ENCODE measurements at regions not wholly inside any gene's neighbourhood (a gene's known extent, or its start where the extent isn't known, plus 50 kb on each side); places are given as distances from the start of the nearest gene placed in this dataset.

DNA sequence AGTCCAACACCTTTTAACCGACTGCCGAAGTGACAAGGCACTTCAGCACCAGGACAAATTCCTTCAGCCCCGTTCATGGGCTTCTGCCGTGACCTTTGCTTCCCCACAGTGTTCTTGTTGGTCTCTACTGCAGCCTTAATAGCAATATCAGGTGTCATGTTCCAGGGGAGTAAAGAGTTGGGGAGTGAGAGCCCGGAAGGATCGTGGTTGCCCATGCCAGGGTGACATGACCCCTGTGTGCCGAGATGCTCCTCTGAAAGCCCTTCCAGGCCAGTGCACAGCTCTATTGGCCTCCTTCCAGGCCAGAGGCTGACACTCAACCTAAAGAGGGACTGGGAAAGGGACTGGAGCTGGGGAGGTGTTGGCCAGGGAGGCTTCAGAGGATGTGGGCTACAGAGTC lies 279.2 kb downstream of the CYRIA start:
- H2AFZ ChIP-seq (ENCODE audit: low read length) = no peak overlapping the region
- H2BK20ac ChIP-seq (ENCODE audit: low read depth, low read length, poor library complexity, severe bottlenecking) = no peak overlapping the region
- no peak overlapping the region for H3K14ac ChIP-seq (ENCODE audit: insufficient read depth, low read length)
- Mint-ChIP-seq H3K36me3 (ENCODE audit: insufficient read depth in 1 of 3, low read depth in 3 of 3) (no peaks in the 10 kb centered on the region), H3K4me3 (no peak overlapping the region), H3K4me1 (no peaks in the 10 kb centered on the region), H3K27ac (no peak overlapping the region), H3K27me3 (ENCODE audit: low read depth) (no peaks in the 10 kb centered on the region; the same call in 1 of the 2 replicates), H3K9me3 (no peaks in the 10 kb centered on the region)
- no peak overlapping the region for H2BK15ac ChIP-seq (ENCODE audit: low read depth, low read length)
- no peak overlapping the region for H2BK5ac ChIP-seq (ENCODE audit: insufficient read length, low read length)
- no peak overlapping the region for H3T11ph ChIP-seq (ENCODE audit: low read length)
- H4K20me1 ChIP-seq (ENCODE audit: control insufficient read depth, insufficient read depth, insufficient read length) = no peaks in the 10 kb centered on the region
- H3K18ac ChIP-seq (ENCODE audit: insufficient read length, low read depth, low read length) = no peak overlapping the region
- H3K79me1 ChIP-seq (ENCODE audit: insufficient read depth, low read depth, low read length, poor library complexity, severe bottlenecking) = no peaks in the 10 kb centered on the region
- no peak overlapping the region for H3K56ac ChIP-seq (ENCODE audit: insufficient read length, low read depth, low read length)
- H3K23ac ChIP-seq (ENCODE audit: insufficient read length, low read depth, low read length) = no peak overlapping the region
- H2AK5ac ChIP-seq (ENCODE audit: insufficient read length, low read length) = no peak overlapping the region
- H3K4ac ChIP-seq (ENCODE audit: low read depth, low read length) = no peak overlapping the region
- H4K91ac ChIP-seq (ENCODE audit: insufficient read length, low read depth, low read length) = no peak overlapping the region
- no peak overlapping the region for H3K4me2 ChIP-seq (ENCODE audit: insufficient read depth, insufficient read length, low read length)
- no peaks in the 10 kb centered on the region for H3K4me1 ChIP-seq (ENCODE audit: insufficient read depth, low read length)
- WGBS (ENCODE audit: extremely low coverage, insufficient read length, low lambda C conversion rate) = no CpG with 5 or more reads among the region's 7 CpGs
- H3K79me2 ChIP-seq (ENCODE audit: insufficient read depth, low read length) = no peaks in the 10 kb centered on the region
- no peak for DNase-seq
- no peak overlapping the region for H3K27ac ChIP-seq (ENCODE audit: insufficient read length, low read depth, low read length)
- TF ChIP-seq, protein P1, sequence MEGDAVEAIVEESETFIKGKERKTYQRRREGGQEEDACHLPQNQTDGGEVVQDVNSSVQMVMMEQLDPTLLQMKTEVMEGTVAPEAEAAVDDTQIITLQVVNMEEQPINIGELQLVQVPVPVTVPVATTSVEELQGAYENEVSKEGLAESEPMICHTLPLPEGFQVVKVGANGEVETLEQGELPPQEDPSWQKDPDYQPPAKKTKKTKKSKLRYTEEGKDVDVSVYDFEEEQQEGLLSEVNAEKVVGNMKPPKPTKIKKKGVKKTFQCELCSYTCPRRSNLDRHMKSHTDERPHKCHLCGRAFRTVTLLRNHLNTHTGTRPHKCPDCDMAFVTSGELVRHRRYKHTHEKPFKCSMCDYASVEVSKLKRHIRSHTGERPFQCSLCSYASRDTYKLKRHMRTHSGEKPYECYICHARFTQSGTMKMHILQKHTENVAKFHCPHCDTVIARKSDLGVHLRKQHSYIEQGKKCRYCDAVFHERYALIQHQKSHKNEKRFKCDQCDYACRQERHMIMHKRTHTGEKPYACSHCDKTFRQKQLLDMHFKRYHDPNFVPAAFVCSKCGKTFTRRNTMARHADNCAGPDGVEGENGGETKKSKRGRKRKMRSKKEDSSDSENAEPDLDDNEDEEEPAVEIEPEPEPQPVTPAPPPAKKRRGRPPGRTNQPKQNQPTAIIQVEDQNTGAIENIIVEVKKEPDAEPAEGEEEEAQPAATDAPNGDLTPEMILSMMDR (conservative IDR thresholded peaks at IDR 0.05) = no peak
- no peak overlapping the region for H3K9ac ChIP-seq (ENCODE audit: extremely low read depth, insufficient read length, low read length)
- H3K23me2 ChIP-seq (ENCODE audit: insufficient read length, low read depth, low read length, poor library complexity, severe bottlenecking) = no peaks in the 10 kb centered on the region
- no peaks in the 10 kb centered on the region for H3K9me3 ChIP-seq (ENCODE audit: control insufficient read depth, low read depth, low read length)
- no peak overlapping the region for H4K5ac ChIP-seq (ENCODE audit: insufficient read length, low read depth, low read length)
- no peak overlapping the region for H2BK120ac ChIP-seq (ENCODE audit: low read depth, low read length, poor library complexity, severe bottlenecking)
- H2BK12ac ChIP-seq (ENCODE audit: insufficient read length, low read depth, low read length) = no peak overlapping the region
- H4K8ac ChIP-seq (replicated peaks; ENCODE audit: insufficient read length, low read depth, low read length) = no peak overlapping the region
- H3K27me3 ChIP-seq (ENCODE audit: insufficient read depth, low read length) = no peaks in the 10 kb centered on the region

All from H9 (cell line).